Parathyroid adenoma (tissue), 2 donors: ENCODE measurements at regions not wholly inside any gene's neighbourhood (a gene's known extent, or its start where the extent isn't known, plus 50 kb on each side); places are given as distances from the start of the nearest gene placed in this dataset.

Experiments
- H2AFZ ChIP-seq: fragments of 300-600 bp; sonication (generic); one replicate; pipeline ENCODE4 v1.7.0; 2017; ENCODE audit warnings: antibody characterized with exemption, mild to moderate bottlenecking
- H3K27ac ChIP-seq: fragments of 300-600 bp; sonication (generic); one replicate; pipeline ENCODE4 v1.7.0; 2017
- H3K27me3 ChIP-seq: fragments of 300-600 bp; sonication (generic); one replicate; pipeline ENCODE4 v1.7.0; 2017; ENCODE audit warnings: low read length; ENCODE audit not compliant: control insufficient read depth, insufficient read depth
- H3K36me3 ChIP-seq: fragments of 300-600 bp; sonication (generic); one replicate; pipeline ENCODE4 v1.7.0; 2017; ENCODE audit warnings: low read length; ENCODE audit not compliant: control insufficient read depth, insufficient read depth
- H3K4me1 ChIP-seq: fragments of 300-600 bp; sonication (generic); one replicate; pipeline ENCODE4 v1.7.0; 2017; ENCODE audit warnings: control low read depth
- H3K4me2 ChIP-seq: fragments of 300-600 bp; sonication (generic); one replicate; pipeline ENCODE4 v1.7.0; 2017; ENCODE audit warnings: low read length
- H3K4me3 ChIP-seq: fragments of 300-600 bp; sonication (generic); one replicate; pipeline ENCODE4 v1.7.0; 2017; ENCODE audit warnings: low read depth, low read length
- H3K79me2 ChIP-seq: fragments of 300-600 bp; sonication (generic); one replicate; pipeline ENCODE4 v1.7.0; 2017; ENCODE audit warnings: control low read depth
- H3K9ac ChIP-seq: fragments of 300-600 bp; sonication (generic); one replicate; pipeline ENCODE4 v1.7.0; 2017; ENCODE audit warnings: mild to moderate bottlenecking
- H3K9me3 ChIP-seq: fragments of 300-600 bp; sonication (generic); one replicate; pipeline ENCODE4 v1.7.0; 2017; ENCODE audit warnings: low read length; ENCODE audit not compliant: control insufficient read depth
- CTCF ChIP-seq: fragments of 300-600 bp; sonication (generic); IDR thresholded peaks from one replicate; pipeline ENCODE4 v1.7.0; 2017; ENCODE audit warnings: antibody characterized with exemption, mild to moderate bottlenecking
- donor health status: primary hyperparathyroidism.

GRCh38 chr15:93239993-93240392, 151.0 kb upstream of the RGMA start:
- TF ChIP-seq CTCF = no peak
- H3K27ac ChIP-seq = no peak overlapping the region
- no peaks in the 10 kb centered on the region for H3K4me1 ChIP-seq
- no peak overlapping the region for H3K4me3 ChIP-seq
- no peak overlapping the region for H3K9ac ChIP-seq
- no peak overlapping the region for H2AFZ ChIP-seq
- no peaks in the 10 kb centered on the region for H3K79me2 ChIP-seq
- H3K9me3 ChIP-seq = no peaks in the 10 kb centered on the region
- H3K4me2 ChIP-seq = no peak overlapping the region
- H3K27me3 ChIP-seq = no peaks in the 10 kb centered on the region
- H3K36me3 ChIP-seq = no peaks in the 10 kb centered on the region

- no peak overlapping the region for H2AFZ ChIP-seq
- no peak overlapping the region for H3K9ac ChIP-seq
- H3K79me2 ChIP-seq = no peaks in the 10 kb centered on the region
- H3K4me3 ChIP-seq = no peak overlapping the region
- H3K36me3 ChIP-seq = no peaks in the 10 kb centered on the region
- H3K27ac ChIP-seq = no peak overlapping the region
- no peak overlapping the region for H3K4me2 ChIP-seq
- H3K9me3 ChIP-seq = no peaks in the 10 kb centered on the region
- TF ChIP-seq CTCF = no peak
- no peaks in the 10 kb centered on the region for H3K4me1 ChIP-seq
- no peaks in the 10 kb centered on the region for H3K27me3 ChIP-seq
Observed at GRCh38 chr15:93239591-93239990, 150.6 kb upstream of the RGMA start.

- Histone ChIP-seq H3K36me3 (no peaks in the 10 kb centered on the region), H3K9me3 (no peaks in the 10 kb centered on the region), H3K27me3 (no peaks in the 10 kb centered on the region), H3K4me1 (no peaks in the 10 kb centered on the region), H3K27ac (no peak overlapping the region), H3K9ac (no peak overlapping the region), H2AFZ (no peak overlapping the region), H3K4me3 (no peak overlapping the region), H3K4me2 (no peak overlapping the region), H3K79me2 (no peaks in the 10 kb centered on the region)
- TF ChIP-seq CTCF = no peak
Observed at GRCh38 chr15:93238641-93239040, 149.6 kb upstream of the RGMA start.

- no peak overlapping the region for H3K9ac ChIP-seq
- H3K4me1 ChIP-seq = no peaks in the 10 kb centered on the region
- no peaks in the 10 kb centered on the region for H3K79me2 ChIP-seq
- H3K27me3 ChIP-seq = no peaks in the 10 kb centered on the region
- no peaks in the 10 kb centered on the region for H3K36me3 ChIP-seq
- no peaks in the 10 kb centered on the region for H3K9me3 ChIP-seq
- TF ChIP-seq CTCF = no peak
- peak overlapping the region; percentile 62 for H3K4me2 ChIP-seq
- H3K4me3 ChIP-seq = peak overlapping the region; percentile 37
- no peak overlapping the region for H3K27ac ChIP-seq
- H2AFZ ChIP-seq = no peak overlapping the region
Observed at GRCh38 chr15:93235926-93236780, 147.1 kb upstream of the RGMA start.

- no peak overlapping the region for H3K4me3 ChIP-seq
- H3K79me2 ChIP-seq = no peaks in the 10 kb centered on the region
- no peak for TF ChIP-seq CTCF
- H3K9ac ChIP-seq = no peak overlapping the region
- no peak overlapping the region for H2AFZ ChIP-seq
- H3K36me3 ChIP-seq = no peaks in the 10 kb centered on the region
- no peaks in the 10 kb centered on the region for H3K27me3 ChIP-seq
- H3K4me1 ChIP-seq = no peaks in the 10 kb centered on the region
- H3K4me2 ChIP-seq = no peak overlapping the region
- H3K27ac ChIP-seq = no peak overlapping the region
- H3K9me3 ChIP-seq = no peaks in the 10 kb centered on the region
Observed at GRCh38 chr15:93235269-93235668, 146.3 kb upstream of the RGMA start.
